ENCODE measurements at regions not wholly inside any gene's neighbourhood (a gene's known extent, or its start where the extent isn't known, plus 50 kb on each side); places are given as distances from the start of the nearest gene placed in this dataset.

GRCh38 chr1:55288245-55288644, 73.1 kb upstream of the USP24 start:
- DNase-seq (ENCODE audit: extremely low read depth, low read depth): no peak
- H3K4me3 ChIP-seq (replicated peaks; ENCODE audit: low read depth, low read length): no peak overlapping the region

GRCh38 chr1:55287723-55288122, 72.6 kb upstream of the USP24 start:
- no peak for TF ChIP-seq CTCF (IDR thresholded peaks at IDR 0.05; ENCODE audit: low read depth, low read length, missing control alignments)
- DNase-seq (ENCODE audit: extremely low read depth, low read depth): no peak
- H3K4me3 ChIP-seq (replicated peaks; ENCODE audit: low read depth, low read length): no peak overlapping the region

More at GRCh38 chr1:55288245-55288644, 73.1 kb upstream of the USP24 start:
- no peak for TF ChIP-seq CTCF (IDR thresholded peaks at IDR 0.05; ENCODE audit: low read depth, low read length, missing control alignments)

GRCh38 chr1:55286856-55287602, 71.9 kb upstream of the USP24 start:
- DNase-seq (ENCODE audit: extremely low read depth, low read depth): no peak
- H3K4me3 ChIP-seq (replicated peaks; ENCODE audit: low read depth, low read length): no peak overlapping the region

GRCh38 chr1:55285834-55286233, 70.7 kb upstream of the USP24 start:
- DNase-seq (ENCODE audit: extremely low read depth, low read depth): no peak
- no peak overlapping the region for H3K4me3 ChIP-seq (replicated peaks; ENCODE audit: low read depth, low read length)
- TF ChIP-seq CTCF (IDR thresholded peaks at IDR 0.05; ENCODE audit: low read depth, low read length, missing control alignments): no peak

More at GRCh38 chr1:55286856-55287602, 71.9 kb upstream of the USP24 start:
- no peak for TF ChIP-seq CTCF (IDR thresholded peaks at IDR 0.05; ENCODE audit: low read depth, low read length, missing control alignments)

GRCh38 chr1:55284856-55285255, 69.7 kb upstream of the USP24 start:
- peak; percentile 29 for DNase-seq (ENCODE audit: extremely low read depth, low read depth)
- peak; percentile 69 for TF ChIP-seq CTCF (IDR thresholded peaks at IDR 0.05; ENCODE audit: low read depth, low read length, missing control alignments)
- H3K4me3 ChIP-seq (replicated peaks; ENCODE audit: low read depth, low read length): no peak overlapping the region

- no peak overlapping the region for H3K4me3 ChIP-seq (replicated peaks; ENCODE audit: low read depth, low read length)
- no peak for DNase-seq (ENCODE audit: extremely low read depth, low read depth)
- TF ChIP-seq CTCF (IDR thresholded peaks at IDR 0.05; ENCODE audit: low read depth, low read length, missing control alignments): no peak
Measured at GRCh38 chr1:55282058-55282457, 66.9 kb upstream of the USP24 start.

GRCh38 chr1:55280731-55281130, 65.6 kb upstream of the USP24 start:
- peak; percentile 77 for DNase-seq (ENCODE audit: extremely low read depth, low read depth)
- no peak overlapping the region for H3K4me3 ChIP-seq (replicated peaks; ENCODE audit: low read depth, low read length)
- TF ChIP-seq CTCF (IDR thresholded peaks at IDR 0.05; ENCODE audit: low read depth, low read length, missing control alignments): no peak

Data from HFF-Myc (cell line).